Heart left ventricle (tissue), 16 donors: ENCODE measurements at regions not wholly inside any gene's neighbourhood (a gene's known extent, or its start where the extent isn't known, plus 50 kb on each side); places are given as distances from the start of the nearest gene placed in this dataset.

Source experiments
- ATAC-seq, 4 donors: fragments of 200-7000 bp; cut with Tn5 transposase; one replicate each; pipeline ENCODE4 v1.9.1; 2020 to 2022; ENCODE audit warnings: moderate library complexity in 4 of 4, mild to moderate bottlenecking in 3 of 4, moderate number of reproducible peaks in 1 of 4
- DNase-seq, 5 donors: peaks; one replicate each; pipeline ENCODE4 v3.0.0-alpha.2; 2020
- H3K27ac ChIP-seq, 12 donors: fragments of 200-600 bp; sonication (generic) in 4 of 12; one replicate each; pipeline versions ENCODE4 v1.5.0 to v1.8.0; 2016 to 2022; ENCODE audit warnings: mild to moderate bottlenecking in 2 of 12
- H3K27me3 ChIP-seq, 9 donors: fragments of 200-600 bp; sonication (generic) in 2 of 9; one replicate each; pipeline versions ENCODE4 v1.5.1 to v1.8.0; 2016 to 2022; ENCODE audit warnings: mild to moderate bottlenecking in 3 of 9
- H3K36me3 ChIP-seq, 9 donors: fragments of 200-600 bp; sonication (generic) in 2 of 9; one replicate each; pipeline versions ENCODE4 v1.5.0 to v1.8.0; 2018 to 2022; ENCODE audit warnings: mild to moderate bottlenecking in 2 of 9
- H3K4me1 ChIP-seq, 12 donors: fragments of 200-600 bp; sonication (generic) in 4 of 12; one replicate each; pipeline versions ENCODE4 v1.5.0 to v1.8.0; 2016 to 2022; ENCODE audit warnings: mild to moderate bottlenecking in 3 of 12
- H3K4me3 ChIP-seq, 12 donors: fragments of 200-600 bp; sonication (generic) in 4 of 12; one replicate each; pipeline versions ENCODE4 v1.5.0 to v1.8.0; 2017 to 2022; ENCODE audit warnings: mild to moderate bottlenecking in 9 of 12, moderate library complexity in 4 of 12
- H3K9me3 ChIP-seq, 12 donors: fragments of 200-600 bp; sonication (generic) in 4 of 12; one replicate each; pipeline versions ENCODE4 v1.5.0 to v1.8.0; 2016 to 2022; ENCODE audit warnings: mild to moderate bottlenecking in 1 of 12
- POLR2A ChIP-seq, 2 donors: fragments of 450-650 bp; IDR thresholded peaks; one replicate each; pipeline ENCODE4 v1.6.1; 2017; ENCODE audit warnings: antibody characterized with exemption in 2 of 2, mild to moderate bottlenecking in 2 of 2, moderate library complexity in 2 of 2
- WGBS, 4 donors: extraction: QIAGEN DNeasy Blood & Tissue Kit in 2 of 4; methylation state at CpG; one replicate each; pipeline versions ENCODE4 v1.1.5 to v1.1.7; 2013 to 2018; 5-methylcytosine and 5-hydroxymethylcytosine counted together
- intact Hi-C, 10 donors: fragments of 100-400 bp; cut with DNase I; formaldehyde crosslinking; loops; one replicate each; pipeline versions ENCODE4 v1.11.1 to v1.14.2; 2022
- TF ChIP-seq, protein P1 (sequence below), 12 donors: fragments of 200-600 bp; sonication (generic) in 4 of 12; IDR thresholded peaks; one replicate each; pipeline versions ENCODE4 v1.5.0 to v1.8.0; 2018 to 2022; ENCODE audit warnings: antibody characterized with exemption in 12 of 12, mild to moderate bottlenecking in 5 of 12
- donor health status: ischemic (EF 13 %, LVEDD 7.1; RV severe dilation, severe dysfunction).
- donor health status: healthy with polysubstance abuse.
- donor health status: DM: no; HTN: yes; CAD: no.
- donor health status: DM: no; HTN: no; CAD: no.
- donor health status: ischemic (EF 25% LVEDD 6.9; RV normal size, moderate dysfunction).
- donor health status: ischemic (EF 25% LVEDD 5.7; RV mildly dilated, moderate dysfunction).
- donor health status: healthy.
- donor health status: DM: yes; HTN: yes; CAD: no.
- donor health status: ischemic (EF 35%, LVEDD 5.7; RV mildly dilated, moderate dysfunction).
- donor health status: nonischemic (EF 11% LVEDD 7.7; RV severe dilation, severe dysfunction).
- donor health status: DM: yes; HTN: yes; CAD: no.
- donor health status: PGD.
- donor health status: ischemic (EF 29% LVEDD 5.4; RV normal size, mild dysfunction).
- donor health status: nonischemic (EF 23%, LVEDD 6.1; RV moderate dilation, normal function).

DNA sequence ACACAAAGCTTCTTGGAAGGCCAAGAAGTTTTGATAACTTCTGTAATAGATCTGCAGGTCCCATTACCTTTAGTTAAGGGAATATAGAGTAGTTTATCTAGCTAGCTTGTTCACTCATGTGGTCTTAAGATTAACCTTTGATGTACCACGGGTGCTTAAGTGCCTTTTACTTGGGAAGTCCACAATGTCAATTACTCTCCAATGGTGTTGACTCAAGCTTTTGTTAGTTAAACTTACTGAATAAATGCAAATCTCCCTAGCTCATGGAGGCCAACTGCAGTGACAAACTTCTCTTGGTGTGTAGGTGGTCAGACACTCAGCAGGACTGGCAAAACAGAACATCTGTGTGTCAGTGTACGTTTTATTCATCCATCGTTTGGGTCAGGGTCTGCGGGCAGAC, 501.5 kb downstream of the ELAVL2 start:
- H3K4me1 ChIP-seq, result no peaks in the 10 kb centered on the region
- no peaks in the 10 kb centered on the region for H3K27me3 ChIP-seq
- H3K9me3 ChIP-seq, result peaks cover 0 to 5% (median 0%) of the 10 kb centered on the region in 12 donors
- DNase-seq (no peak), ATAC-seq (no peak)
- no peaks in the 10 kb centered on the region for H3K36me3 ChIP-seq
- no peak overlapping the region for H3K27ac ChIP-seq
- intact Hi-C loops, result no loop called here
- no peak for TF ChIP-seq POLR2A (IDR thresholded peaks at IDR 0.05)
- TF ChIP-seq, protein P1, sequence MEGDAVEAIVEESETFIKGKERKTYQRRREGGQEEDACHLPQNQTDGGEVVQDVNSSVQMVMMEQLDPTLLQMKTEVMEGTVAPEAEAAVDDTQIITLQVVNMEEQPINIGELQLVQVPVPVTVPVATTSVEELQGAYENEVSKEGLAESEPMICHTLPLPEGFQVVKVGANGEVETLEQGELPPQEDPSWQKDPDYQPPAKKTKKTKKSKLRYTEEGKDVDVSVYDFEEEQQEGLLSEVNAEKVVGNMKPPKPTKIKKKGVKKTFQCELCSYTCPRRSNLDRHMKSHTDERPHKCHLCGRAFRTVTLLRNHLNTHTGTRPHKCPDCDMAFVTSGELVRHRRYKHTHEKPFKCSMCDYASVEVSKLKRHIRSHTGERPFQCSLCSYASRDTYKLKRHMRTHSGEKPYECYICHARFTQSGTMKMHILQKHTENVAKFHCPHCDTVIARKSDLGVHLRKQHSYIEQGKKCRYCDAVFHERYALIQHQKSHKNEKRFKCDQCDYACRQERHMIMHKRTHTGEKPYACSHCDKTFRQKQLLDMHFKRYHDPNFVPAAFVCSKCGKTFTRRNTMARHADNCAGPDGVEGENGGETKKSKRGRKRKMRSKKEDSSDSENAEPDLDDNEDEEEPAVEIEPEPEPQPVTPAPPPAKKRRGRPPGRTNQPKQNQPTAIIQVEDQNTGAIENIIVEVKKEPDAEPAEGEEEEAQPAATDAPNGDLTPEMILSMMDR (IDR thresholded peaks at IDR 0.05), result no peak
- WGBS, 4 donors, result 71 to 82% (median 72%) methylated on average over 4 of the region's 4 CpGs
- H3K4me3 ChIP-seq, result no peak overlapping the region

DNA sequence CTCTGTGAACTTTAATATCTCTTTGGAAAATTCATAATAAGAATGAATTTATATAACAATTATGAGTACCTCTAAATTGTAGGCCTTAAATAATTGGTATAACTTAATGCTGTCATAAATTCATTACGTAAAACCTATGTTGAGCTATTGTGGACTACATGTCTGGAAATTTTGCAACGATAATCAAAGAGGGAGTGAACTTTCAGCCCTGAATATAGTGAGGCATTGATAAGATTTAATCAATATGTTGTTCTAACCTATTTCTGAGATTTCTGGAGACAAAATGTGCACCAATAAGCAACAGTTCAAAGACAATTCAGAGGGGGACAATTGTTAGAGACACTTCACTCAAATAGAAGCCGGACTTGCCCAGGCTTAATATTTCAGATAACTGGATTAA, 499.4 kb downstream of the ELAVL2 start:
- no peak for ATAC-seq
- intact Hi-C loops, result no loop called here
- H3K4me3 ChIP-seq, result no peak overlapping the region
- 89 to 92% (median 91%) methylated on average over 3 of the region's 3 CpGs for WGBS, 4 donors
- no peaks in the 10 kb centered on the region for H3K36me3 ChIP-seq
- H3K9me3 ChIP-seq, result peaks cover 0 to 9% (median 0%) of the 10 kb centered on the region in 12 donors
- TF ChIP-seq, protein P1 (IDR thresholded peaks at IDR 0.05), result no peak
- no peak for TF ChIP-seq POLR2A (IDR thresholded peaks at IDR 0.05)
- DNase-seq, result no peak
- no peaks in the 10 kb centered on the region for H3K4me1 ChIP-seq
- no peaks in the 10 kb centered on the region for H3K27me3 ChIP-seq
- H3K27ac ChIP-seq, result no peak overlapping the region

DNA sequence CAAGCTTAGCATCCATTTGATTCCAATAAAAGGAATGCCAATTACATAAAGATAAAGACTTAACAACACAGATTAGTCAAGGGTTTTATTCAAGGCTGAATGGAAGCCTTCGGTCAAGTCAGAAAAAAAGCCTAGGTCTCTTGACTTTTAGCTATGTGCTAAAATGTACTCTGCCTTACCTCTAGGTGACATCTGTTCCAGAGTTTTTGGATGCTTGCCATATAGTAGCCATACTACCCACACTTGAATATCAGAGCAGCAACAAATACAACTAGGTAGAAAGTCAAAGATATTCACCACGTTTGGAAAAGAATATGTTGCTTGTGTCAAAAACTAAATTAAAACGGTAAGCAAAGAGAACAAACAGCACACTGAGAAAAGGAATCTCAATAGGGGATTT, 484.7 kb downstream of the ELAVL2 start:
- no peak overlapping the region for H3K4me3 ChIP-seq
- no peak for TF ChIP-seq POLR2A (IDR thresholded peaks at IDR 0.05)
- TF ChIP-seq, protein P1 (IDR thresholded peaks at IDR 0.05), result no peak
- no peaks in the 10 kb centered on the region for H3K36me3 ChIP-seq
- no peaks in the 10 kb centered on the region for H3K27me3 ChIP-seq
- no peak overlapping the region for H3K27ac ChIP-seq
- H3K9me3 ChIP-seq, result peaks cover 0 to 10% (median 0%) of the 10 kb centered on the region in 12 donors
- ATAC-seq, result no peak
- H3K4me1 ChIP-seq, result no peaks in the 10 kb centered on the region
- intact Hi-C loops, result no loop called here
- WGBS, 4 donors, result 41 to 47% (median 46%) methylated on average over 3 of the region's 3 CpGs
- DNase-seq, result no peak

DNA sequence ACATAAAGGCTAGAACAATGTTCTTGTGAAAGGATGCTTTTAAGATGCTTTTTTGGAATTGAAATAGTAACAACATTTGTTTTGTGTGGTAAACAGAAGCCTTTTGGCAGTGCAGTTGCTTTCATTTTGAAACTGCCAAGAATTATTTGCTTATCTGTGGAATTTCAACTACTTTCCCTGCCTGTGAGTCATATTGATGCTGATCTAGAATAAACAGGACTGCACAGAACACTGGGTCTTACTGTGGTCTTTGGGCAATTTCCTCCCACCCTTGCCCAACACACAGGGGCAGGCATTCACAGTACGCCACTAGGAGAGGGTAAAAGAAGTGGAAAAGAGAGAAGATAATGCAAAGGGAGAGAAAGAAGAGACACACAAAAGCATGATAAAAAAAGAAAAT, 483.7 kb downstream of the ELAVL2 start:
- intact Hi-C loops, result no loop called here
- H3K4me3 ChIP-seq, result no peak overlapping the region
- H3K9me3 ChIP-seq, result peaks cover 0 to 10% (median 0%) of the 10 kb centered on the region in 12 donors
- no peaks in the 10 kb centered on the region for H3K27me3 ChIP-seq
- no peak overlapping the region for H3K27ac ChIP-seq
- WGBS, 4 donors, result 29 to 46% (median 43%) methylated on average over 1 of the region's 1 CpG
- no peaks in the 10 kb centered on the region for H3K36me3 ChIP-seq
- ATAC-seq, result peak in 1 of 4 donors; percentile 46
- TF ChIP-seq, protein P1 (IDR thresholded peaks at IDR 0.05), result no peak
- no peak for TF ChIP-seq POLR2A (IDR thresholded peaks at IDR 0.05)
- H3K4me1 ChIP-seq, result no peaks in the 10 kb centered on the region
- no peak for DNase-seq
